A673 (cell line): ENCODE measurements at regions not wholly inside any gene's neighbourhood (a gene's known extent, or its start where the extent isn't known, plus 50 kb on each side); places are given as distances from the start of the nearest gene placed in this dataset.

ENCODE experiments used
- BruUV-seq: library from RNA; stranded (reverse); fragments of 400-500 nt; replicated peaks from 2 replicates; lab custom pipeline; 2021; lab: Mats Ljungman, UMichigan
- CTCF ChIA-PET: fragments of 300-600 bp; sonication (Branson Sonifier 250); formaldehyde crosslinking; loops from one replicate; lab custom pipeline; 2022; ENCODE audit warnings: antibody characterized with exemption; lab: Charles Lee
- POLR2A ChIA-PET: fragments of 300-600 bp; sonication (Branson Sonifier 250); formaldehyde crosslinking; loops from one replicate; lab custom pipeline; 2022; ENCODE audit warnings: antibody characterized with exemption; ENCODE audit not compliant: low non-redundant PET; lab: Charles Lee
- DNase-seq: peaks from one replicate; pipeline ENCODE4 v3.0.0-alpha.2; 2015; ENCODE audit warnings: low spot score
- H3K27ac ChIP-seq: fragments of 200-600 bp; sonication (generic); 2 replicates; pipeline ENCODE4 v1.5.1; 2016; ENCODE audit warnings: mixed run types, low read depth, mild to moderate bottlenecking, mixed read lengths, antibody characterized with exemption, low read length; ENCODE audit not compliant: poor library complexity, severe bottlenecking
- H3K27me3 ChIP-seq: fragments of 200-600 bp; sonication (generic); replicated peaks from 2 replicates; pipeline ENCODE4 v1.6.1; 2017; ENCODE audit warnings: mixed run types, low read depth, mild to moderate bottlenecking, mixed read lengths, antibody characterized with exemption, low read length; ENCODE audit not compliant: insufficient read depth, poor library complexity
- H3K36me3 ChIP-seq: fragments of 200-600 bp; sonication (generic); 2 replicates; pipeline ENCODE4 v1.6.1; 2016; ENCODE audit warnings: mixed run types, mild to moderate bottlenecking, mixed read lengths, antibody characterized with exemption, low read length; ENCODE audit not compliant: insufficient read depth, poor library complexity, severe bottlenecking
- H3K4me1 ChIP-seq: fragments of 200-600 bp; sonication (generic); 2 replicates; pipeline ENCODE4 v1.6.1; 2017; ENCODE audit warnings: mixed run types, mild to moderate bottlenecking, mixed read lengths, antibody characterized with exemption, low read length; ENCODE audit not compliant: insufficient read depth, poor library complexity, severe bottlenecking
- H3K4me3 ChIP-seq: fragments of 200-600 bp; sonication (generic); 2 replicates; pipeline ENCODE4 v1.5.1; 2016; ENCODE audit warnings: low read depth, mixed run types, mild to moderate bottlenecking, mixed read lengths, low read length; ENCODE audit not compliant: poor library complexity, severe bottlenecking
- H3K9me3 ChIP-seq: fragments of 200-600 bp; sonication (generic); 2 replicates; pipeline ENCODE4 v1.6.1; 2016; ENCODE audit warnings: mixed run types, low read depth, mild to moderate bottlenecking, mixed read lengths, antibody characterized with exemption, low read length; ENCODE audit not compliant: poor library complexity, severe bottlenecking
- EZH2 ChIP-seq: fragments of 200-600 bp; sonication (generic); IDR thresholded peaks from 2 replicates; pipeline ENCODE4 v1.6.1; 2017; ENCODE audit warnings: borderline replicate concordance, low read depth, mild to moderate bottlenecking, mixed read lengths, antibody characterized with exemption, low read length; ENCODE audit not compliant: poor library complexity, severe bottlenecking
- intact Hi-C: fragments of 100-400 bp; cut with micrococcal nuclease; formaldehyde crosslinking; loops from one replicate; pipeline ENCODE4 v1.10.0; 2022; ENCODE audit not compliant: unreplicated experiment
- TF ChIP-seq, protein P1 (sequence below): fragments of 300-800, 200-600 bp; sonication (generic); conservative IDR thresholded peaks from 2 replicates; pipeline ENCODE4 v1.5.1; 2017; ENCODE audit warnings: low read depth, mild to moderate bottlenecking, antibody characterized with exemption, low read length, moderate library complexity, mixed read lengths

DNA sequence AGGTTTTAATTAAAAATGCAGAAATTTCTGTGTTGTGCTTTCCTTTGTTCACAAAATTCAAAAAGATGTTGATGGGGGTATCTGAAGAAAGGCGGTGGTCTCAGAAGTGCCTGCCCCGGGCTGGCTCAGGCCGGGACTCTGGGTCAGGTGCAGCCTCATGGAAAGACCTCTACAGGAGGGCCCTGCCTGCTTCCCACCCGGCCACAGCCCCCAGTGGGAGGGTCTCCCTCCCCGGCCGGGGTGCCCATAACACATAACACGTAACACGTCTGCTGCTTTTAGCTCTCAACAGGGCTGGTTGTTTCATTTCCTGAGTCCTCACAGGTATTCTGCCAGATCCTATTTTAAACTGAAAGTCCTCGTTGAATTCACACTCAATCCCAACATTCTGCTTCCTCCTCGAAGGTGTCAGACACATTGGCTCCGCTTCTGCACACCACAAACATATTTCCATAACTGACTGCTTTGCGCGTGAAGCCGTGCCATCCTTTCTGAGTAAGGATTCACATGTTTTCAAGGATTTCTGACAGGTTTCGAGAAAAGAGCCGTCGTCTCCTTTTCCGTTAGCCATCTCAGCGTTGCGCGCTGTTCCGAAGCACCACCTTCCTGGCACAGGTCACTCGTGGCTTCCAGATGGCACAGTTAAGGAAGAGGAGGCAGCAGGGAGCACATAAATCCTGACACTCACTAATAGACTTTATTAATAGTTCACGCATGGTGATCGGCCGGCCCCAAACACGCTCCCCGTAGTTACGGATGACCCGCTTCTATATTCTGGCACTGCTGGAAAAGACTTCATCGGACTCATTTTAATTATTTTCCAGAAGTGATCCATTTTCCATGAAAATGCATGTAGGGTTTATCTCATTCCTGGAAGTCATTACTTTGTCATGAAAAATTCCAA lies 569.3 kb downstream of the BRD1 start:
- H3K4me1 ChIP-seq, result no peaks in the 10 kb centered on the region
- POLR2A ChIA-PET, result no interaction called here

DNA sequence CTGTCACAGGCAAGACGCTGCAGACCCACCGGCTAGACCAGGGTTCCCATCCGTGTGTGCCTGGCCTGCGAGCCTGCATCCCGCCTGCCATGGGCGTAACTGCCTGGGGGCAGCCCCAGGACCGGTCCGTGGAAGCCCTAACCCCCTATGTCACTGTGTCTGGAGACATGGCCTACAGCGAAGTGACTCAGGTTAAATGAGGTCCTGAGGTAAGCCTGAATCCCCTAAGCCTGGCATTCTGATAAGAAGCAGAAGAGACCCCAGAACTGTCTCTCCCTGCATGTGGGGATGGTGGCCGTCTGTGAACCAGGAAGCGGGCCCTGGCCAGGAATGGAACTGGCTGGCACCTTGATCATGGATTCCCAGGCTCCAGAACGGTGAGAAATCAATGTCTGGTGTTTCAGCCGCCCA lies 570.1 kb downstream of the BRD1 start:
- H3K4me1 ChIP-seq, result no peaks in the 10 kb centered on the region
- DNase-seq, result no peak
- H3K9me3 ChIP-seq, result no peaks in the 10 kb centered on the region
- ChIA-PET CTCF (no interaction called here), POLR2A (no interaction called here)
- H3K36me3 ChIP-seq, result no peaks in the 10 kb centered on the region
- no TSS peak for BruUV-seq
- TF ChIP-seq, protein P1, sequence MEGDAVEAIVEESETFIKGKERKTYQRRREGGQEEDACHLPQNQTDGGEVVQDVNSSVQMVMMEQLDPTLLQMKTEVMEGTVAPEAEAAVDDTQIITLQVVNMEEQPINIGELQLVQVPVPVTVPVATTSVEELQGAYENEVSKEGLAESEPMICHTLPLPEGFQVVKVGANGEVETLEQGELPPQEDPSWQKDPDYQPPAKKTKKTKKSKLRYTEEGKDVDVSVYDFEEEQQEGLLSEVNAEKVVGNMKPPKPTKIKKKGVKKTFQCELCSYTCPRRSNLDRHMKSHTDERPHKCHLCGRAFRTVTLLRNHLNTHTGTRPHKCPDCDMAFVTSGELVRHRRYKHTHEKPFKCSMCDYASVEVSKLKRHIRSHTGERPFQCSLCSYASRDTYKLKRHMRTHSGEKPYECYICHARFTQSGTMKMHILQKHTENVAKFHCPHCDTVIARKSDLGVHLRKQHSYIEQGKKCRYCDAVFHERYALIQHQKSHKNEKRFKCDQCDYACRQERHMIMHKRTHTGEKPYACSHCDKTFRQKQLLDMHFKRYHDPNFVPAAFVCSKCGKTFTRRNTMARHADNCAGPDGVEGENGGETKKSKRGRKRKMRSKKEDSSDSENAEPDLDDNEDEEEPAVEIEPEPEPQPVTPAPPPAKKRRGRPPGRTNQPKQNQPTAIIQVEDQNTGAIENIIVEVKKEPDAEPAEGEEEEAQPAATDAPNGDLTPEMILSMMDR, result no peak
- no peak for TF ChIP-seq EZH2
- intact Hi-C loops, result no loop called here
- no peak overlapping the region for H3K27ac ChIP-seq
- H3K4me3 ChIP-seq, result no peak overlapping the region
- H3K27me3 ChIP-seq, result no peaks in the 10 kb centered on the region

More for the DNA sequence above, 569.3 kb downstream of the BRD1 start:
- intact Hi-C loops, result no loop called here
- Histone ChIP-seq H3K9me3 (no peaks in the 10 kb centered on the region), H3K4me3 (no peak overlapping the region), H3K27ac (no peak overlapping the region), H3K27me3 (no peaks in the 10 kb centered on the region), H3K36me3 (no peaks in the 10 kb centered on the region)
- no TSS peak for BruUV-seq
- no peak for TF ChIP-seq EZH2
- TF ChIP-seq, protein P1, result no peak
- CTCF ChIA-PET, result no interaction called here
- DNase-seq, result no peak

DNA sequence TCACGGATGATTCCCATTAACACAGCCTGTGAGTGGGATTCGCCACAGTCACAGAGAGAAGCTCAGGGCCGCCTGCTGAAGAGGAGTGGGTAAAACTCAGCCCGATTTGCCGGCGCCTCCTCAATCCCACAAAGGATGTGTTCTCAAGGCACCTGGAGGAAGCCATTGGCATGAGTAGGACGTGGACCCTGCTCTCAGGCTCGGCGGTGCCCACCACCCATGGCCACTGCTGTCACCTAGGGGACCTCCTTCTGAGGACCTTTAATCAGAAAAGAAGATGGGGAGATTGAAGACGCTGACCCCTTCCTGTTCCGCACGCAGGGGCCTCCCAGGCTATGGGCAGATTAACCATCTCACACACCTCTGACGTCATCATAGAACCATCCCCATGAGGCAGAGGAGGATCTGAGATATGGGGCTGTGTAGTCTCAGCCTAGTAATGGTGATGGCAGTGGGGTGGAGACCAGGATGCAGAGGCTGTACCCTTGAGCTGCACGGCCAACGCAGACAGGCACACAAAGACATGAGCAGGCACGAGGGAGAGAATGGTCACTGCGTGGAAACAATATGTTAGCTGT lies 571.8 kb downstream of the BRD1 start:
- Histone ChIP-seq H3K4me3 (no peak overlapping the region), H3K9me3 (no peaks in the 10 kb centered on the region), H3K27me3 (no peaks in the 10 kb centered on the region), H3K4me1 (no peaks in the 10 kb centered on the region), H3K27ac (no peak overlapping the region), H3K36me3 (no peaks in the 10 kb centered on the region)
- CTCF ChIA-PET, result no interaction called here
- POLR2A ChIA-PET, result interaction anchor here (0.7 kb wide), 1 partner anchor 1945 kb away, joined by 5 read pairs; no protein-coding TSS in a partner anchor
- intact Hi-C loops, result no loop called here
- TF ChIP-seq, protein P1, result no peak
- no peak for TF ChIP-seq EZH2
- no TSS peak for BruUV-seq
- DNase-seq, result no peak
